Ishikawa (cell line): ENCODE measurements at regions not wholly inside any gene's neighbourhood (a gene's known extent, or its start where the extent isn't known, plus 50 kb on each side); places are given as distances from the start of the nearest gene placed in this dataset.

Source experiments
- CEBPB ChIP-seq: IDR thresholded peaks from 2 replicates; pipeline ENCODE4 v1.6.1; 2012
- CREB1 ChIP-seq: IDR thresholded peaks from 2 replicates; pipeline ENCODE4 v1.6.1; 2012; ENCODE audit warnings: low read depth
- EGR1 ChIP-seq: IDR thresholded peaks from 2 replicates; pipeline ENCODE4 v1.6.1; 2012
- EP300 ChIP-seq: IDR thresholded peaks from 2 replicates; pipeline ENCODE4 v1.6.1; 2012; ENCODE audit warnings: borderline replicate concordance
- FOXM1 ChIP-seq: IDR thresholded peaks from 2 replicates; pipeline ENCODE4 v1.6.1; 2012; ENCODE audit warnings: low read depth, borderline replicate concordance
- NFIC ChIP-seq: IDR thresholded peaks from 2 replicates; pipeline ENCODE4 v1.6.1; 2012
- RAD21 ChIP-seq: IDR thresholded peaks from 2 replicates; pipeline ENCODE4 v1.6.1; 2012; ENCODE audit warnings: low read depth
- REST ChIP-seq: IDR thresholded peaks from 2 replicates; pipeline ENCODE4 v1.6.1; 2012; ENCODE audit warnings: low read depth, mild to moderate bottlenecking
- TAF1 ChIP-seq: IDR thresholded peaks from 2 replicates; pipeline ENCODE4 v1.6.1; 2012; ENCODE audit warnings: low read depth, mild to moderate bottlenecking
- TCF12 ChIP-seq: IDR thresholded peaks from 2 replicates; pipeline ENCODE4 v1.6.1; 2012; ENCODE audit warnings: low read depth
- TEAD4 ChIP-seq: IDR thresholded peaks from 2 replicates; pipeline ENCODE4 v1.6.1; 2012
- YY1 ChIP-seq: IDR thresholded peaks from 2 replicates; pipeline ENCODE4 v1.6.1; 2012; ENCODE audit warnings: low read depth
- ZBTB7A ChIP-seq: IDR thresholded peaks from 2 replicates; pipeline ENCODE4 v1.6.1; 2012; ENCODE audit warnings: low read depth
- TF ChIP-seq, protein P1 (sequence below): IDR thresholded peaks from 2 replicates; pipeline ENCODE4 v1.6.1; 2012
- TF ChIP-seq, protein P2 (sequence below): IDR thresholded peaks from 2 replicates; pipeline ENCODE4 v1.6.1; 2012

DNA sequence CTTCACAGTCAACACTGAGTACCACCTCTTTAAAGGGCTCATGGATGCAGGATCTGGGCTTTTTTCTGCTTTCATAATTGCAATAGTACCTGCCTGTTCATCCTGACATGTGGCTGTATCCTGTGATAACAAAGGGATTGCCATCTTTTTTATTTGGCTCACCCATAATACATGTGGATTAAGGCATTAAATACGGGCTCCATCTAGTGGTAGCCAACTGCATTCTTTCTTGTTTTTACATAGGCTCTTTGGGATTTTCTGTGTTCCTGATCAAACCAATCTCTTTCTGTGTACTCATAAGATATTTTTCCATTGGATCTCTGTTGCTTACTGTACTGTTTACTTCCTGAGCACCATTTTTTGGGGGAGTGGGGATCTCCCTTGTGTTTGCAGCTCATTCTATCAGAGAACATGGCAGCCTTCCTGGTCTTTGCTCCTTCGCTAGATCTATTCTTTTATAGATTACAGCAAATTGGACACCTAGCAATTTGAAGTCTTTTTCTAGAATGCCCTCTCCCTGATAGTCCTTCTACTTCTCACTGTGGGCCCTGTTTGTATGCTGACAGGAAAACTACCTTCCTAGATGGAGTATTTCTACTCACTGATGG lies 723.4 kb upstream of the MDGA2 start:
- TF ChIP-seq TCF12 (no peak), TEAD4 (no peak), TAF1 (no peak), REST (no peak), YY1 (no peak), RAD21 (peak; percentile 80), NFIC (no peak)

DNA sequence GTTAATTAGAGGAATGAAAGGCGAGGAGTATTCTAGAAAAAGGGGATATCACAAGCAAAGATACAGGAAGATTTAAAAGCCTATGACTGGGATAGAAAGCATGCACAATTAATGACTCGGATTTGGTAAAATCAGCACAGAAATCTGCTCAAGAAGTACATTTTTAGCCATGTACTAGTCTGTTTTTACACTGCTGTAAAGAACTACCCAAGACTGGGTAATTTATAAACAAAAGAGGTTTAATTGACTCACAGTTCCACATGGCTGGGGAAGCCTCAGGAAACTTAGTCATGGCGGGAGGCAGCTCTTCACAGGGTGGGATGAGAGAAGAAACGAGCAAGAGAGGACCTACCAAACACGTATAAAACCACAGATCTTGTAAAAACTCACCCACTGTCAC lies 716.3 kb upstream of the MDGA2 start:
- TF ChIP-seq REST (no peak), RAD21 (no peak), ZBTB7A (no peak)

DNA sequence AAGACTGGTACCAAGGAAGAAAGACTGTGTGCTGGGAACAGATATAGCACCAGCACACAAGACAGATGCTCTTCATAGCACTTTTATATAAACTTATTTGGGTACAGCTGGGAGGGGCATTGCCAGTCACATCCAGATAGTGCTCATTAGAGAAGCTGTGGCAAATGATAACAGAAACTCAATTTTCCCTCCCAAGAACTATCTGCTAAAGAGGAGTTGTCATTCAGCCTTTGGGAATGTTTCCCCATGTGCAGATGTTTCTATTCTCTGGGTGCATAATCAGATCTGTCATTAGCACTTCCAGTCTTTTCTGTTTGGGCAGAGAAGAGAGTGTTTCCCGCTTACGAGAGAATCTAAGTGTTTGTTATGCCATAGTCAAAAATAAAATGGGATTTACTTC lies 714.9 kb upstream of the MDGA2 start:
- TF ChIP-seq, protein P1, sequence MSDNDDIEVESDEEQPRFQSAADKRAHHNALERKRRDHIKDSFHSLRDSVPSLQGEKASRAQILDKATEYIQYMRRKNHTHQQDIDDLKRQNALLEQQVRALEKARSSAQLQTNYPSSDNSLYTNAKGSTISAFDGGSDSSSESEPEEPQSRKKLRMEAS, result no peak
- TF ChIP-seq RAD21 (no peak), EGR1 (no peak), CREB1 (no peak), CEBPB (no peak), TEAD4 (no peak), NFIC (no peak), YY1 (no peak), ZBTB7A (no peak), TAF1 (no peak), FOXM1 (no peak), REST (no peak), TCF12 (no peak), EP300 (no peak)
- TF ChIP-seq, protein P2, sequence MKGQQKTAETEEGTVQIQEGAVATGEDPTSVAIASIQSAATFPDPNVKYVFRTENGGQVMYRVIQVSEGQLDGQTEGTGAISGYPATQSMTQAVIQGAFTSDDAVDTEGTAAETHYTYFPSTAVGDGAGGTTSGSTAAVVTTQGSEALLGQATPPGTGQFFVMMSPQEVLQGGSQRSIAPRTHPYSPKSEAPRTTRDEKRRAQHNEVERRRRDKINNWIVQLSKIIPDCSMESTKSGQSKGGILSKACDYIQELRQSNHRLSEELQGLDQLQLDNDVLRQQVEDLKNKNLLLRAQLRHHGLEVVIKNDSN, result no peak

DNA sequence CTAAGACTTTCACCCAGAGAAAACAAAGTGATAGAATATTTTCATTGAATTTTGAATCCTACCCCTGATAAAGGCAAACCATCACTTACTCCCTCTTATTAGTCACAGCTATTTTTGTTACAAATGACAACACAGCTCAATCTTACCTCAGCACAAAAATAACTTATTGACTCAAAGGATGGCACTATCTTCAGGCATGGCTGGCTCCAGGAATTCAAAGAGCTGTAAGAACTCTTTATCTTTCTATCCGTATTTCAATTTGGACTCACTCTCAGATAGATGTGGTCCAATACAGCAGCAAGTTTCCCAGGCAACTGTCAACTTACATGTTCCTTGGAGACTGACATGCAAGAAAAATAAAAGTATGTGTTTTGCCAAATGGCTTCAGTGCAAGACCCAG lies 709.4 kb upstream of the MDGA2 start:
- TF ChIP-seq EGR1, result no peak
- TF ChIP-seq CEBPB, result no peak
- no peak for TF ChIP-seq CREB1
- TF ChIP-seq, protein P1, result no peak
- no peak for TF ChIP-seq NFIC
- no peak for TF ChIP-seq TAF1
- no peak for TF ChIP-seq TEAD4
- no peak for TF ChIP-seq TCF12
- TF ChIP-seq RAD21, result no peak

DNA sequence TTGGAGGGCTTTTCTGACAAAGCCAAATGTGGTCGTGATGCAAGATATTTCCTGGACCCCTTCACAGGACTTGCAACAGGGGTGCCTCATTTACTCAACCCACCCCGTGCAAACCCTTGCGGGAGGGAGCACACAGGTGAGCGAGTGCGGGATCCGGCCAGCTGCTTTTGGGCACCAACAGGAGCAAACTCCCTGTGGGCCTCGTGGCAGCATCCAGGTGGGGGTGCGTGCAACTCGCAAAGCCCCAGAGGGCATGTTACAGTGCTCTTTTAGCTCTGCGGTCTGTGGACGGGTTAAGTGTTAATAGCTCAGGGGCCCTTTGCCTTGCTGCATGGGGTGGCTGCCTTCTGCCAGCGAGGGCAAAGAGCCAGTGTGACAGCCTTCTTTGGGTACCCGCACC lies 707.6 kb upstream of the MDGA2 start:
- TF ChIP-seq CREB1, result no peak
- TF ChIP-seq ZBTB7A, result no peak
- TF ChIP-seq TAF1, result no peak
- TF ChIP-seq, protein P2, result no peak
- TF ChIP-seq YY1, result no peak
- TF ChIP-seq FOXM1, result no peak
- no peak for TF ChIP-seq EGR1
- TF ChIP-seq TCF12, result no peak
- TF ChIP-seq, protein P1, result no peak
- TF ChIP-seq RAD21, result no peak
- no peak for TF ChIP-seq EP300
- no peak for TF ChIP-seq TEAD4
- no peak for TF ChIP-seq NFIC
- no peak for TF ChIP-seq CEBPB
- no peak for TF ChIP-seq REST
